ENCODE measurements at regions not wholly inside any gene's neighbourhood (a gene's known extent, or its start where the extent isn't known, plus 50 kb on each side); places are given as distances from the start of the nearest gene placed in this dataset.

DNA sequence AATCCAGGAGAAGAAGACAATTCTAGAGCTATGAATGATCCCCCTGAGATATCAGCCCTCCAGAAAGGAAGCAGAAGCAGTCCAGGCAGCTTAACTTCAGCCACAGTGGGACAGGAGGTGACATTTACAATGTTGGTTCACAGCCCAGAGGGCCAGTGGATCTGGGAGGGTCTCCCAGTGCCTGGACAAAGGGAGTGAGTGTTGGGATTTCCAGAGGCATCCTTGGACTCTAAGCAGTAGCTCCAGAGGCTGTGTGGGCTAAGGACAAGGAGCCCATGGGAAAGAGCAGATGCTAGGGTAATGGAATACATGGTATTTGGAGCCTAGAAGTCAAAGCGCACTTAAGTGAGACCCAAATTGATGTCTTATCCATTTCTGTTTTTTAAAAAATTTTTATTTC lies 97.4 kb upstream of the NUPR2 start:
- TF ChIP-seq POLR2A (IDR thresholded peaks at IDR 0.05) (no peak), POLR2AphosphoS5 (IDR thresholded peaks at IDR 0.05) (no peak)
- TF ChIP-seq, protein P1, sequence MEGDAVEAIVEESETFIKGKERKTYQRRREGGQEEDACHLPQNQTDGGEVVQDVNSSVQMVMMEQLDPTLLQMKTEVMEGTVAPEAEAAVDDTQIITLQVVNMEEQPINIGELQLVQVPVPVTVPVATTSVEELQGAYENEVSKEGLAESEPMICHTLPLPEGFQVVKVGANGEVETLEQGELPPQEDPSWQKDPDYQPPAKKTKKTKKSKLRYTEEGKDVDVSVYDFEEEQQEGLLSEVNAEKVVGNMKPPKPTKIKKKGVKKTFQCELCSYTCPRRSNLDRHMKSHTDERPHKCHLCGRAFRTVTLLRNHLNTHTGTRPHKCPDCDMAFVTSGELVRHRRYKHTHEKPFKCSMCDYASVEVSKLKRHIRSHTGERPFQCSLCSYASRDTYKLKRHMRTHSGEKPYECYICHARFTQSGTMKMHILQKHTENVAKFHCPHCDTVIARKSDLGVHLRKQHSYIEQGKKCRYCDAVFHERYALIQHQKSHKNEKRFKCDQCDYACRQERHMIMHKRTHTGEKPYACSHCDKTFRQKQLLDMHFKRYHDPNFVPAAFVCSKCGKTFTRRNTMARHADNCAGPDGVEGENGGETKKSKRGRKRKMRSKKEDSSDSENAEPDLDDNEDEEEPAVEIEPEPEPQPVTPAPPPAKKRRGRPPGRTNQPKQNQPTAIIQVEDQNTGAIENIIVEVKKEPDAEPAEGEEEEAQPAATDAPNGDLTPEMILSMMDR (IDR thresholded peaks at IDR 0.05), result no peak
